D721Med (cell line): ENCODE measurements at regions not wholly inside any gene's neighbourhood (a gene's known extent, or its start where the extent isn't known, plus 50 kb on each side); places are given as distances from the start of the nearest gene placed in this dataset.

Experiments
- DNase-seq: peaks from one replicate; pipeline ENCODE4 v3.0.0; 2011; ENCODE audit warnings: low spot score; ENCODE audit not compliant: insufficient read length
- FAIRE-seq: peaks from 2 replicates; lab custom pipeline; 2011; peaks lifted over from hg19 to GRCh38; lab: Jason Lieb, UNC
- TF ChIP-seq, protein P1 (sequence below): IDR thresholded peaks from 2 replicates; pipeline ENCODE4 v1.5.1; 2012; ENCODE audit warnings: mild to moderate bottlenecking, control low read depth; ENCODE audit not compliant: insufficient read depth; ENCODE audit errors: missing control alignments

DNA sequence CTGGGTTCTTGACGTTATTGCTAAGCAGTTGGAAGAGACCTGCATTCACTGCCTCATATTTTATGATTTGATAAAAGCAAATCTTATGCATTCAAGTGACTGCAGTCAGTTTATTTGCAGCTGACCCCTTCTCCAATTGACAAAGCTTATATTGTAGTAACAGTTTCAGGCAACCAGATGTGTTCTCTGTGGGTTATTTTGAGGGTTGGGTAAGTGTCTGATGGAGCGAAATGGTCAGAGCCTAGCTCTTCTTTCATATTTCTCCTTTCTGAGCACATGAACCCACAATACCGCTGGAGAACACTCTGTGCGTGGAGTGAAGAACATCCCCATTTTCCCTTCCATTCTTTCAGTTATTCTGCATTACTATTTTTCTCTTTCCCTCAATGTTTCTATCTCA is 125.8 kb upstream of the KCNH8 start:
- FAIRE-seq, result no peak
- TF ChIP-seq, protein P1, sequence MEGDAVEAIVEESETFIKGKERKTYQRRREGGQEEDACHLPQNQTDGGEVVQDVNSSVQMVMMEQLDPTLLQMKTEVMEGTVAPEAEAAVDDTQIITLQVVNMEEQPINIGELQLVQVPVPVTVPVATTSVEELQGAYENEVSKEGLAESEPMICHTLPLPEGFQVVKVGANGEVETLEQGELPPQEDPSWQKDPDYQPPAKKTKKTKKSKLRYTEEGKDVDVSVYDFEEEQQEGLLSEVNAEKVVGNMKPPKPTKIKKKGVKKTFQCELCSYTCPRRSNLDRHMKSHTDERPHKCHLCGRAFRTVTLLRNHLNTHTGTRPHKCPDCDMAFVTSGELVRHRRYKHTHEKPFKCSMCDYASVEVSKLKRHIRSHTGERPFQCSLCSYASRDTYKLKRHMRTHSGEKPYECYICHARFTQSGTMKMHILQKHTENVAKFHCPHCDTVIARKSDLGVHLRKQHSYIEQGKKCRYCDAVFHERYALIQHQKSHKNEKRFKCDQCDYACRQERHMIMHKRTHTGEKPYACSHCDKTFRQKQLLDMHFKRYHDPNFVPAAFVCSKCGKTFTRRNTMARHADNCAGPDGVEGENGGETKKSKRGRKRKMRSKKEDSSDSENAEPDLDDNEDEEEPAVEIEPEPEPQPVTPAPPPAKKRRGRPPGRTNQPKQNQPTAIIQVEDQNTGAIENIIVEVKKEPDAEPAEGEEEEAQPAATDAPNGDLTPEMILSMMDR, result no peak
- DNase-seq, result no peak

DNA sequence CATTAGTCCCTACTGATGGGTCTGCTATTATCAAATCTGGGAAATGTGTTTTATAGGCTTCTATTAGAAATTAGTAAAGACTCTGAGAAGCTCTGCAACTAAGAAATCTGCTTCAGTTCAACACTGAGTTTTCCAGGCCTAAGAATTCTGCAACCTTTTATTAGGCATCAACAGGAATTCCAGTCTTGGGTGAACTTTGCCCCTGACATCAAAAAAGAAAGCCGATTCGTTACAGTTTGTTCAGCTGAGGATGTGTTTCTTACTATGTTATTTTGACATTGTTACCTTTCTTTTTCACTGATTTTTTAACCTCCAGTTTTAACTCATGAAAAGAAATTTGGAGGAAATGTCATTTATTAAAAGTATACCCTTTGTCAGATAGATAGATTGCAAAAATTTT is 131.5 kb upstream of the KCNH8 start:
- FAIRE-seq, result no peak
- TF ChIP-seq, protein P1, result no peak
- no peak for DNase-seq

DNA sequence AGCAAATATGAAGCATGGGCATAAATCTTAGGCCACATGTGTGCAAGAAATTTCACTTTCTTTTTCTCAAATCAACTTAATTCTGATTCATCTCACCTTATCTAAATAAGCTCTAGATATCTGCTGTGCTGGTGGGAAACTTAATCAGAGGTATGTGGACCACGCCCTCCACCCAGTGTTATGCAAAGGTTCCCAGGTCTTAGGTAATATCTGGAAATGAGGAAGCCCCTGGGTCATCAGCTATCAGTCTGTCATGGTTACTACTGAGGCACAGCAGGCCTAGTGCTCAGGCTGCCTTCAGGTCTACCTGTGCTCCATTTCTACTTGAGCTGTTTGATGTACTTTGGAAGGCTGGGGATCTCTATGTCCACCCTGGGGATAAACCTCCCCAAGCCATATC is 134.4 kb upstream of the KCNH8 start:
- TF ChIP-seq, protein P1, result no peak
- DNase-seq, result no peak
- no peak for FAIRE-seq

DNA sequence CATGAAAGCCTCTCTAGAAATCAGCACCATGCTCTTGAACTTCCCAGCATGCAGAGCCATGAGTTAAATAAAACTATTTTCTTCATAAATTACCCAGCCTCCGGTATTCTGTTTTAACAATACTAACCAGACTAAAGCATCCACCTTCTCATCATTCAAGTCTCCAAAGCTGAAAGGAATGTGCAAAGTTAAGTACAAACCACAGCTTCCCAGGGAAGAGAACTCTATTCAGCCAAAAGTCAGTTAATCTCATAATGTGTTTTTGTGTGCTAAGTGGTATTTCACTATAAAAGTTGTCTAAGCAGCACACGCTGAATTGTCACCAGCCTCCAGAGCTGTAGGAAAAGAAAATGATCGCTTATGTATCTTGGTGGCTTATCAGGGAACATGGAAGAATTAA is 135.5 kb upstream of the KCNH8 start:
- DNase-seq (no peak), FAIRE-seq (no peak)
- TF ChIP-seq, protein P1, result no peak

DNA sequence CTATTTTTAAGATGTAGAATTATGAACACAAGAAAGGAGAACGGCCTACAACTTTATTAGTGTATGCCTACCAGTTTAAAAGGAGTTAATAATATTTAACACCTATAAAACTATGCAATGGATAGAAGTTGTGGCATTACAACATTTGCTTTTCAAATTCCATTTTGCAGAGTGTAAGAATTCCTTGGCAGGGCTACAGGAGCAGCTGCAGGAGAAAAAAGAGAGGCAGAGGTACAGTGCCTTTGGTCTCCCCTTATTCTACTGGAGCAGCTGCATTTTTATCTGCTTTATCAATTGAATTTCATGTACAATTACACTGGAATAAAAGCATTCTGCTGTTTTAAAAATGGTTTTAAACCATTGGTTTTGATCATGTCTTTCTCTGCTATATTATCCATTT is 145.7 kb upstream of the KCNH8 start:
- FAIRE-seq (no peak), DNase-seq (no peak)
- TF ChIP-seq, protein P1, result no peak

DNA sequence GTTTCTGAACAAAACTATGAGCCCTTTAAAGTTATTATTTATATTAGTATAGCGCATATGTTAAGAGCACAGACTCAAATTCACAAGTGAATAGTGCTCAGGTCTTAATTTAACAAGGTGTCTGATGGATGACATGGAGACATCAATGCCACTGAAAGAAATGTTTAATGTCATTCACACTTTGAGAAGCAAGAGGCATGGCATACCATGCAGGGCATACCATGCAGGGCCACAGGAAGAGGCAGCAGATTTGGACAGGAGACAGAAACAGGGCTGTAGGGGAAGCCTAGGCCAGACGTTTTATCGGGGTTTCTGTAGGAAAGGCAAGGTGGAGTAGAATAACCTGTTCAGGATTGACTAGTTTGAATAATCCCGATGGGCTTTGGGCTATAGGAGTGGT is 150.2 kb upstream of the KCNH8 start:
- no peak for FAIRE-seq
- no peak for DNase-seq

DNA sequence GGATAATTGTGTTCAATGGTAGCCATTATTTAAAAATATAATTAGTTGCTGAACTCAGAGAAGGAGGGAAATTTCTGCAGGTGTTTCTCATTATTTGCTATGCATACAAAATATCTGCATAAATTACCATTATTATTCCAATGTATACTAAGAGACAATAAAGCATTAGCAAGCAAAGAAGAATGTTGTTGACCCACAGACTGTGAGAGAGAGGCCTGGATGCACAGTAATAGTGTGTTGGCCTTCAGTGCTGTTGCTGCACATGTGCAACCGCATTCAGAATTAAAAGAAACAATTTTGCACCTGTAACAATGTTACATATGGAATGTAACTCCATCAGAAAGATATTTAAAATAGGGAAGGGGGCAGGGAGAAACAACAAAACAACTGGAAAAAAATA is 155.6 kb upstream of the KCNH8 start:
- TF ChIP-seq, protein P1, result no peak
- DNase-seq (no peak), FAIRE-seq (no peak)

More for the DNA sequence above, 150.2 kb upstream of the KCNH8 start:
- TF ChIP-seq, protein P1, result no peak
